Thymus (tissue), 11 donors: ENCODE measurements at regions not wholly inside any gene's neighbourhood (a gene's known extent, or its start where the extent isn't known, plus 50 kb on each side); places are given as distances from the start of the nearest gene placed in this dataset.
"Not testable (repeated sequence)": the region's sequence is repeated elsewhere in the genome, so short reads cannot be mapped to it uniquely, and the experiment has no call there.

Source experiments
- DNase-seq, 9 donors: peaks; one replicate each; pipeline ENCODE4 v3.0.0-alpha.2; 2013; ENCODE audit warnings: low spot score in 9 of 9, low read depth in 6 of 9, missing footprints in 1 of 9
- H3K27ac ChIP-seq, 2 donors: one replicate each; pipeline ENCODE4 v1.5.1; 2013; ENCODE audit warnings: control low read depth in 1 of 2, low read depth in 1 of 2, low read length in 1 of 2, mild to moderate bottlenecking in 1 of 2, moderate library complexity in 1 of 2
- H3K27me3 ChIP-seq, 2 donors: one replicate each; pipeline ENCODE4 v1.5.1; 2013; ENCODE audit warnings: low read length in 1 of 2; ENCODE audit not compliant: control insufficient read depth in 2 of 2, insufficient read depth in 1 of 2
- H3K36me3 ChIP-seq, 2 donors: one replicate each; pipeline ENCODE4 v1.5.1; 2013; ENCODE audit warnings: low read length in 1 of 2, mild to moderate bottlenecking in 1 of 2, moderate library complexity in 1 of 2; ENCODE audit not compliant: control insufficient read depth in 2 of 2, insufficient read depth in 2 of 2
- H3K4me1 ChIP-seq, 2 donors: one replicate each; pipeline ENCODE4 v1.5.1; 2013; ENCODE audit warnings: low read length in 2 of 2; ENCODE audit not compliant: control insufficient read depth in 2 of 2, insufficient read depth in 2 of 2
- H3K4me3 ChIP-seq, 2 donors: one replicate each; pipeline ENCODE4 v1.5.1; 2013; ENCODE audit warnings: low read length in 2 of 2, control low read depth in 1 of 2, mild to moderate bottlenecking in 1 of 2
- H3K9me3 ChIP-seq, 2 donors: one replicate each; pipeline ENCODE4 v1.5.1; 2013; ENCODE audit warnings: low read length in 1 of 2, mild to moderate bottlenecking in 1 of 2; ENCODE audit not compliant: control insufficient read depth in 2 of 2, insufficient read depth in 1 of 2
- WGBS: extraction: QIAGEN DNeasy Blood & Tissue Kit; methylation state at CpG from one replicate; pipeline ENCODE4 v1.1.7; 2013; 5-methylcytosine and 5-hydroxymethylcytosine counted together
- donor health status: healthy.

- H3K4me1 ChIP-seq, H3K27me3 ChIP-seq, DNase-seq, H3K27ac ChIP-seq, H3K9me3 ChIP-seq, H3K4me3 ChIP-seq, H3K36me3 ChIP-seq: not testable (repeated sequence)
- 95% methylated on average over 32 of the region's 33 CpGs for WGBS
These were observed 465.9 kb upstream of the MAP3K7 start for GRCh38 chr6:91052473-91053450.

- Histone ChIP-seq H3K36me3 (no peaks in the 10 kb centered on the region), H3K9me3 (no peaks in the 10 kb centered on the region), H3K27me3 (no peaks in the 10 kb centered on the region), H3K4me1 (no peaks in the 10 kb centered on the region), H3K27ac (no peak overlapping the region), H3K4me3 (no peak overlapping the region)
- DNase-seq = no peak
- WGBS = 93% methylated on average over 1 of the region's 1 CpG
These were observed 458.3 kb upstream of the MAP3K7 start for GRCh38 chr6:91045161-91045560.

- Histone ChIP-seq H3K27me3 (no peaks in the 10 kb centered on the region), H3K9me3 (no peaks in the 10 kb centered on the region), H3K4me1 (no peaks in the 10 kb centered on the region), H3K36me3 (no peaks in the 10 kb centered on the region), H3K27ac (no peak overlapping the region), H3K4me3 (no peak overlapping the region)
- DNase-seq = no peak
- WGBS = 97% methylated on average over 2 of the region's 2 CpGs
These were observed 456.9 kb upstream of the MAP3K7 start for GRCh38 chr6:91043751-91044150.

- Histone ChIP-seq H3K4me1 (no peaks in the 10 kb centered on the region), H3K9me3 (no peaks in the 10 kb centered on the region), H3K4me3 (no peak overlapping the region), H3K36me3 (no peaks in the 10 kb centered on the region), H3K27me3 (no peaks in the 10 kb centered on the region), H3K27ac (no peak overlapping the region)
- DNase-seq = no peak
- 95% methylated on average over 2 of the region's 2 CpGs for WGBS
These were observed 455.8 kb upstream of the MAP3K7 start for GRCh38 chr6:91042656-91043055.

- Histone ChIP-seq H3K36me3 (no peaks in the 10 kb centered on the region), H3K27me3 (no peaks in the 10 kb centered on the region), H3K4me1 (no peaks in the 10 kb centered on the region), H3K9me3 (no peaks in the 10 kb centered on the region), H3K27ac (no peak overlapping the region), H3K4me3 (no peak overlapping the region)
- WGBS = 98% methylated on average over 2 of the region's 2 CpGs
- DNase-seq = no peak
These were observed 447.1 kb upstream of the MAP3K7 start for GRCh38 chr6:91033964-91034363.

- no peak overlapping the region for H3K4me3 ChIP-seq
- no peaks in the 10 kb centered on the region for H3K27me3 ChIP-seq
- WGBS = 95% methylated on average over 4 of the region's 4 CpGs
- H3K9me3 ChIP-seq = no peaks in the 10 kb centered on the region
- H3K4me1 ChIP-seq = no peaks in the 10 kb centered on the region
- H3K36me3 ChIP-seq = no peaks in the 10 kb centered on the region
- H3K27ac ChIP-seq = no peak overlapping the region
- no peak for DNase-seq
These were observed 444.7 kb upstream of the MAP3K7 start for GRCh38 chr6:91031581-91031980.

GRCh38 chr6:91029211-91029610 lies 442.3 kb upstream of the MAP3K7 start:
- H3K9me3 ChIP-seq = no peaks in the 10 kb centered on the region
- no peak overlapping the region for H3K4me3 ChIP-seq
- H3K27ac ChIP-seq = no peak overlapping the region
- no peak for DNase-seq
- H3K27me3 ChIP-seq = no peaks in the 10 kb centered on the region
- H3K4me1 ChIP-seq = no peaks in the 10 kb centered on the region
- WGBS = 87% methylated on average over 6 of the region's 6 CpGs
- H3K36me3 ChIP-seq = no peaks in the 10 kb centered on the region

- H3K36me3 ChIP-seq = no peaks in the 10 kb centered on the region
- no peak overlapping the region for H3K27ac ChIP-seq
- DNase-seq = no peak
These were observed 436.7 kb upstream of the MAP3K7 start for GRCh38 chr6:91023529-91023928.

GRCh38 chr6:91020744-91021143 lies 433.9 kb upstream of the MAP3K7 start:
- no peaks in the 10 kb centered on the region for H3K4me1 ChIP-seq
- DNase-seq = no peak
- H3K27me3 ChIP-seq = no peaks in the 10 kb centered on the region
- H3K9me3 ChIP-seq = no peaks in the 10 kb centered on the region
- no peak overlapping the region for H3K4me3 ChIP-seq
- WGBS = 69% methylated on average over 1 of the region's 1 CpG
- no peak overlapping the region for H3K27ac ChIP-seq
- no peaks in the 10 kb centered on the region for H3K36me3 ChIP-seq

More at GRCh38 chr6:91023529-91023928, 436.7 kb upstream of the MAP3K7 start:
- H3K4me3 ChIP-seq = no peak overlapping the region
- no peaks in the 10 kb centered on the region for H3K27me3 ChIP-seq
- H3K9me3 ChIP-seq = no peaks in the 10 kb centered on the region
- H3K4me1 ChIP-seq = no peaks in the 10 kb centered on the region
